HS-27A (cell line): ENCODE measurements at regions not wholly inside any gene's neighbourhood (a gene's known extent, or its start where the extent isn't known, plus 50 kb on each side); places are given as distances from the start of the nearest gene placed in this dataset.

Source experiments
- DNase-seq: peaks from one replicate; pipeline ENCODE4 v3.0.0-alpha.2; 2012; ENCODE audit warnings: low read depth, missing footprints

- DNase-seq = no peak
Observed at GRCh38 chr2:144280009-144280408, 239.9 kb downstream of the ZEB2 start.

- no peak for DNase-seq
Observed at GRCh38 chr2:144279165-144279564, 240.8 kb downstream of the ZEB2 start.

GRCh38 chr2:144277622-144278354 lies 242.1 kb downstream of the ZEB2 start:
- no peak for DNase-seq

- no peak for DNase-seq
Observed at GRCh38 chr2:144275340-144275739, 244.6 kb downstream of the ZEB2 start.

- no peak for DNase-seq
Observed at GRCh38 chr2:144274131-144274530, 245.8 kb downstream of the ZEB2 start.

GRCh38 chr2:144270951-144271350 lies 249.0 kb downstream of the ZEB2 start:
- no peak for DNase-seq

GRCh38 chr2:144268036-144268678 lies 251.8 kb downstream of the ZEB2 start:
- DNase-seq = no peak

- DNase-seq = no peak
Observed at GRCh38 chr2:144267239-144267638, 252.7 kb downstream of the ZEB2 start.

- no peak for DNase-seq
Observed at GRCh38 chr2:144265654-144266053, 254.3 kb downstream of the ZEB2 start.

GRCh38 chr2:144261966-144262365 lies 258.0 kb downstream of the ZEB2 start:
- DNase-seq = no peak

GRCh38 chr2:144261336-144261735 lies 258.6 kb downstream of the ZEB2 start:
- no peak for DNase-seq

- DNase-seq = no peak
Observed at GRCh38 chr2:144259332-144259731, 260.6 kb downstream of the ZEB2 start.

- DNase-seq = no peak
Observed at GRCh38 chr2:144258154-144258553, 261.8 kb downstream of the ZEB2 start.

- DNase-seq = no peak
Observed at GRCh38 chr2:144256996-144257707, 262.8 kb downstream of the ZEB2 start.

GRCh38 chr2:144254342-144255235 lies 265.3 kb downstream of the ZEB2 start:
- no peak for DNase-seq

GRCh38 chr2:144253743-144254142 lies 266.2 kb downstream of the ZEB2 start:
- DNase-seq = no peak

- DNase-seq = no peak
Observed at GRCh38 chr2:144252694-144253093, 267.2 kb downstream of the ZEB2 start.

- no peak for DNase-seq
Observed at GRCh38 chr2:144249035-144249637, 270.8 kb downstream of the ZEB2 start.

GRCh38 chr2:144248350-144249034 lies 271.4 kb downstream of the ZEB2 start:
- DNase-seq = no peak

GRCh38 chr2:144244938-144245337 lies 275.0 kb downstream of the ZEB2 start:
- no peak for DNase-seq

GRCh38 chr2:144242311-144242710 lies 277.6 kb downstream of the ZEB2 start:
- DNase-seq = no peak
